Panc1 (cell line): ENCODE measurements at regions not wholly inside any gene's neighbourhood (a gene's known extent, or its start where the extent isn't known, plus 50 kb on each side); places are given as distances from the start of the nearest gene placed in this dataset.
"Not testable (repeated sequence)": the region's sequence is repeated elsewhere in the genome, so short reads cannot be mapped to it uniquely, and the experiment has no call there.

Experiments used
- ATAC-seq: fragments of 200-7000 bp; cut with Tn5 transposase; 2 replicates; pipeline ENCODE4 v1.9.1; 2020; ENCODE audit warnings: mild to moderate bottlenecking, moderate library complexity
- BruUV-seq: library from RNA; stranded (reverse); fragments of 400-500 nt; replicated peaks from 2 replicates; lab custom pipeline; 2021; lab: Mats Ljungman, UMichigan
- CTCF ChIA-PET: fragments of 300-600 bp; sonication (Branson Sonifier 250); formaldehyde crosslinking; loops from one replicate; lab custom pipeline; 2022; ENCODE audit warnings: antibody characterized with exemption; lab: Charles Lee
- POLR2A ChIA-PET: fragments of 300-600 bp; sonication (Branson Sonifier 250); formaldehyde crosslinking; loops from one replicate; lab custom pipeline; 2022; ENCODE audit warnings: antibody characterized with exemption; lab: Charles Lee
- DNase-seq: peaks from one replicate; pipeline ENCODE4 v3.0.0-alpha.2; 2010; ENCODE audit warnings: low read depth, low spot score
- H3K27ac ChIP-seq: 2 replicates; pipeline ENCODE4 v1.5.1; 2011; ENCODE audit warnings: mild to moderate bottlenecking, low read length, inconsistent platforms
- H3K27me3 ChIP-seq: fragments of 200-500 bp; sonication (Bioruptor generic); 2 replicates; pipeline ENCODE4 v1.6.0; 2014; ENCODE audit warnings: low read length, inconsistent platforms; ENCODE audit not compliant: control insufficient read depth, insufficient read depth
- H3K36me3 ChIP-seq: fragments of 200-500 bp; sonication (Bioruptor generic); 2 replicates; pipeline ENCODE4 v1.5.1; 2014; ENCODE audit warnings: inconsistent platforms, mild to moderate bottlenecking, low read length, moderate library complexity; ENCODE audit not compliant: control insufficient read depth, insufficient read depth
- H3K4me1 ChIP-seq: 2 replicates; pipeline ENCODE4 v1.5.1; 2011; ENCODE audit warnings: inconsistent platforms, mild to moderate bottlenecking, low read length, moderate library complexity; ENCODE audit not compliant: control insufficient read depth, insufficient read depth
- H3K4me3 ChIP-seq, 2 experiments: 2 replicates each; pipeline ENCODE4 v1.5.1; 2011 to 2012; ENCODE audit warnings: low read depth in 2 of 2, low read length in 2 of 2, mild to moderate bottlenecking in 2 of 2, inconsistent platforms in 1 of 2, moderate library complexity in 1 of 2
- H3K9me3 ChIP-seq: fragments of 200-500 bp; sonication (Bioruptor generic); 2 replicates; pipeline ENCODE4 v1.5.1; 2014; ENCODE audit warnings: low read depth, mild to moderate bottlenecking, inconsistent platforms, low read length, moderate library complexity; ENCODE audit not compliant: control insufficient read depth, insufficient read depth
- CTCF ChIP-seq: fragments of 450-650 bp; IDR thresholded peaks from 2 replicates; pipeline ENCODE4 v1.5.1; 2017; ENCODE audit warnings: mild to moderate bottlenecking
- POLR2AphosphoS5 ChIP-seq: IDR thresholded peaks from 2 replicates; pipeline ENCODE4 v1.6.1; 2012; ENCODE audit warnings: mild to moderate bottlenecking, low read depth, low read length, moderate library complexity
- REST ChIP-seq, 2 experiments: IDR thresholded peaks; 2 replicates each; pipeline ENCODE4 v1.6.1; 2011 to 2012; ENCODE audit warnings: low read depth in 2 of 2, control low read depth in 1 of 2, low read length in 1 of 2, mild to moderate bottlenecking in 1 of 2, moderate library complexity in 1 of 2; ENCODE audit not compliant: insufficient read depth in 1 of 2
- SIN3A ChIP-seq: IDR thresholded peaks from 2 replicates; pipeline ENCODE4 v1.6.1; 2012; ENCODE audit warnings: low read depth, mild to moderate bottlenecking, low read length, moderate library complexity, borderline replicate concordance; ENCODE audit not compliant: insufficient read depth
- TCF7L2 ChIP-seq: IDR thresholded peaks from 2 replicates; pipeline ENCODE4 v1.6.1; 2011; ENCODE audit warnings: mild to moderate bottlenecking, low read depth, low read length, inconsistent platforms
- in situ Hi-C: cut with HindIII; loops from 2 replicates; pipeline ENCODE4 v1.10.0; 2016; ENCODE audit warnings: low sequenced_read_pairs, low pct_unique_long_range_greater_than_20kb
- intact Hi-C: fragments of 100-400 bp; cut with micrococcal nuclease; formaldehyde crosslinking; loops from one replicate; pipeline ENCODE4 v1.10.0; 2022; ENCODE audit not compliant: unreplicated experiment

DNA sequence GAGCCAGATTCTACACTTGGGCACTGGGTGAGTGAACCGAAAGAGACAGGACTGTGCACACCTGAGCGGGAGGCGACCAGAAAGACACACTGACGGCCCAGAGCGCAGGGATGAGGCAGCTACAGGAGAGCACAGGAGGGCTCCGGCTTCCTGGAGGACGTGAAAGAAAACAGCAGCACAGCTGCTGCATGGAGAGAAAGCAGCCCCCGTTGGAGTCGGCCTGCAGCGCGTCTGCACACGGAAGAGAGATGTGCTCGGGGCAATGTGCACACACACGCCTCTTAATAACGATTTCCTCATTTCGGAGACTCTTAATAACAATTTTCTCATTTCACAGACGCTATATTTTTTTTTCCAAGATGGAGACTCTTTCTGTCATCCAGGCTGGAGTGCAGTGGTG, 160.4 kb downstream of the CTTN start:
- peaks cover 11% of the 10 kb centered on the region for H3K4me1 ChIP-seq
- TF ChIP-seq TCF7L2, result no peak
- no peak for TF ChIP-seq REST (IDR thresholded peaks at IDR 0.05; ENCODE audit: insufficient read depth in 1 of 2, low read depth in 2 of 2, low read length in 1 of 2)
- TF ChIP-seq POLR2AphosphoS5, result no peak
- no peak for TF ChIP-seq SIN3A
- no peak for TF ChIP-seq CTCF
- peaks cover 2% of the 10 kb centered on the region; the same call in 1 of the 2 replicates for H3K27me3 ChIP-seq
- no TSS peak for BruUV-seq
- no peaks in the 10 kb centered on the region for H3K9me3 ChIP-seq
- ChIA-PET POLR2A (no interaction called here), CTCF (no interaction called here)
- H3K4me3 ChIP-seq, result no peak overlapping the region
- H3K27ac ChIP-seq, result no peak overlapping the region
- DNase-seq (no peak), ATAC-seq (no peak)
- in situ Hi-C loops, result no loop called here
- intact Hi-C loops, result no loop called here
- no peaks in the 10 kb centered on the region for H3K36me3 ChIP-seq

- Histone ChIP-seq H3K9me3 (no peaks in the 10 kb centered on the region), H3K27ac (no peak overlapping the region), H3K4me3 (no peak overlapping the region), H3K4me1 (peaks cover 11% of the 10 kb centered on the region), H3K36me3 (no peaks in the 10 kb centered on the region), H3K27me3 (peaks cover 2% of the 10 kb centered on the region; the same call in 1 of the 2 replicates)
- ChIA-PET CTCF (no interaction called here), POLR2A (no interaction called here)
- BruUV-seq, result no TSS peak
- intact Hi-C loops (no loop called here), in situ Hi-C loops (no loop called here)
- TF ChIP-seq POLR2AphosphoS5 (no peak), TCF7L2 (no peak), CTCF (no peak), SIN3A (no peak), REST (IDR thresholded peaks at IDR 0.05; ENCODE audit: insufficient read depth in 1 of 2, low read depth in 2 of 2, low read length in 1 of 2) (no peak)
- ATAC-seq, result no peak
- no peak for DNase-seq
Observed at GRCh38 chr11:70559516-70559915, 161.2 kb downstream of the CTTN start.

- intact Hi-C loops, H3K27me3 ChIP-seq, H3K4me3 ChIP-seq, CTCF ChIA-PET, BruUV-seq, H3K9me3 ChIP-seq, POLR2A ChIA-PET, H3K27ac ChIP-seq, in situ Hi-C loops, H3K36me3 ChIP-seq, ATAC-seq, DNase-seq: not testable (repeated sequence)
- peaks cover 11% of the 10 kb centered on the region for H3K4me1 ChIP-seq
Observed at GRCh38 chr11:70560621-70561020, 162.3 kb downstream of the CTTN start.
